Endothelial cell of umbilical vein (primary cell): ENCODE measurements at regions not wholly inside any gene's neighbourhood (a gene's known extent, or its start where the extent isn't known, plus 50 kb on each side); places are given as distances from the start of the nearest gene placed in this dataset.

ENCODE experiments used
- BruUV-seq: library from RNA; stranded (reverse); fragments of 400-500 nt; replicated peaks from 2 replicates; lab custom pipeline; 2021; lab: Mats Ljungman, UMichigan
- CTCF ChIA-PET: fragments of 300-600, 350-600 bp; sonication (Branson Sonifier 250); formaldehyde crosslinking; loops from one replicate; lab custom pipeline; 2021; ENCODE audit warnings: antibody characterized with exemption, inconsistent platforms; lab: Charles Lee
- POLR2A ChIA-PET: fragments of 300-600, 350-600 bp; sonication (Branson Sonifier 250); formaldehyde crosslinking; loops from one replicate; lab custom pipeline; 2021; ENCODE audit warnings: antibody characterized with exemption, inconsistent platforms; lab: Charles Lee
- DNase-seq: peaks from one replicate; pipeline ENCODE4 v3.0.0-alpha.2; 2011; ENCODE audit warnings: low read depth, low spot score
- FAIRE-seq: peaks from 2 replicates; lab custom pipeline; 2011; peaks lifted over from hg19 to GRCh38; lab: Jason Lieb, UNC
- H2AFZ ChIP-seq: 2 replicates; pipeline ENCODE4 v1.6.0; 2012; ENCODE audit warnings: low read depth, low read length, control low read depth, inconsistent platforms
- H3K27ac ChIP-seq: 2 replicates; pipeline ENCODE4 v1.5.1; 2011; ENCODE audit warnings: low read depth, mild to moderate bottlenecking, control low read depth, low read length, moderate library complexity; ENCODE audit not compliant: insufficient read depth
- H3K27me3 ChIP-seq, 2 experiments: 2 replicates each; pipeline versions ENCODE4 v1.6.0 to v1.6.1; 2011; ENCODE audit warnings: low read length in 2 of 2, mixed read lengths in 1 of 2; ENCODE audit not compliant: control insufficient read depth in 2 of 2, insufficient read depth in 2 of 2
- H3K36me3 ChIP-seq, 2 experiments: 2 replicates in 1 of 2; 3 replicates in 1 of 2; pipeline ENCODE4 v1.5.1; 2011; ENCODE audit warnings: low read length in 2 of 2, mild to moderate bottlenecking in 1 of 2, moderate library complexity in 1 of 2; ENCODE audit not compliant: control insufficient read depth in 2 of 2, insufficient read depth in 2 of 2; ENCODE audit errors: extremely low read depth in 1 of 2
- H3K4me1 ChIP-seq: 3 replicates; pipeline ENCODE4 v1.5.1; 2011; ENCODE audit warnings: mild to moderate bottlenecking, low read length; ENCODE audit not compliant: control insufficient read depth, insufficient read depth; ENCODE audit errors: extremely low read depth
- H3K4me2 ChIP-seq: 2 replicates; pipeline ENCODE4 v1.6.1; 2011; ENCODE audit warnings: low read length, control low read depth, mixed read lengths; ENCODE audit not compliant: insufficient read depth
- H3K4me3 ChIP-seq, 3 experiments: fragments of 200-600 bp in 1 of 3; sonication (generic), shearing (Covaris generic) in 1 of 3; replicated peaks in 1 of 3; 2 replicates each; pipeline ENCODE4 v1.5.1; 2011 to 2016; ENCODE audit warnings: control low read depth in 3 of 3, low read length in 3 of 3, mild to moderate bottlenecking in 2 of 3, inconsistent platforms in 1 of 3, low read depth in 1 of 3, moderate library complexity in 1 of 3; ENCODE audit not compliant: insufficient read depth in 1 of 3
- H3K79me2 ChIP-seq: 2 replicates; pipeline ENCODE4 v1.6.0; 2012; ENCODE audit warnings: low read length, inconsistent platforms; ENCODE audit not compliant: control insufficient read depth, insufficient read depth
- H3K9ac ChIP-seq: replicated peaks from 2 replicates; pipeline ENCODE3; 2011; ENCODE audit warnings: low read length, control low read depth; ENCODE audit not compliant: insufficient read depth; ENCODE audit errors: extremely low read depth
- H3K9me1 ChIP-seq: replicated peaks from 3 replicates; pipeline ENCODE4 v1.6.0; 2011; ENCODE audit warnings: mild to moderate bottlenecking, low read length; ENCODE audit not compliant: control insufficient read depth, insufficient read depth; ENCODE audit errors: extremely low read depth
- H3K9me3 ChIP-seq: replicated peaks from 2 replicates; pipeline ENCODE4 v1.5.1; 2012; ENCODE audit warnings: low read length, inconsistent platforms; ENCODE audit not compliant: control insufficient read depth, insufficient read depth
- H4K20me1 ChIP-seq: replicated peaks from 2 replicates; pipeline ENCODE3; 2011; ENCODE audit warnings: mild to moderate bottlenecking, low read length; ENCODE audit not compliant: control insufficient read depth, insufficient read depth; ENCODE audit errors: extremely low read depth
- EZH2 ChIP-seq: IDR thresholded peaks from 2 replicates; pipeline ENCODE4 v1.6.1; 2012; ENCODE audit warnings: borderline replicate concordance, low read depth, mild to moderate bottlenecking, moderate library complexity, low read length, inconsistent platforms; ENCODE audit not compliant: severe bottlenecking
- FOS ChIP-seq: IDR thresholded peaks from 2 replicates; pipeline ENCODE4 v1.6.1; 2011; ENCODE audit warnings: mild to moderate bottlenecking, low read length, moderate library complexity, borderline replicate concordance; ENCODE audit not compliant: insufficient read depth
- GATA2 ChIP-seq: IDR thresholded peaks from 2 replicates; pipeline ENCODE4 v1.7.0; 2011; ENCODE audit warnings: low read depth, mild to moderate bottlenecking, moderate library complexity, mixed read lengths, low read length; ENCODE audit not compliant: insufficient read length, insufficient read depth
- JUN ChIP-seq: IDR thresholded peaks from 2 replicates; pipeline ENCODE4 v1.6.1; 2011; ENCODE audit warnings: borderline replicate concordance, low read depth; ENCODE audit not compliant: insufficient read length, insufficient read depth
- MAX ChIP-seq: IDR thresholded peaks from 2 replicates; pipeline ENCODE4 v1.6.1; 2011; ENCODE audit not compliant: insufficient read depth, insufficient read length
- MYC ChIP-seq: IDR thresholded peaks from one replicate; pipeline ENCODE4 v1.6.1; 2011; ENCODE audit warnings: mild to moderate bottlenecking, low read depth, low read length
- POLR2A ChIP-seq: IDR thresholded peaks from 2 replicates; pipeline ENCODE4 v1.6.1; 2012; ENCODE audit warnings: low read depth, mild to moderate bottlenecking, control low read depth, low read length
- POLR2AphosphoS5 ChIP-seq: IDR thresholded peaks from 2 replicates; pipeline ENCODE4 v1.6.1; 2012; ENCODE audit warnings: low read depth, mild to moderate bottlenecking, control low read depth, low read length, moderate library complexity; ENCODE audit not compliant: insufficient read depth
- dilution Hi-C: fragments of 300-500 bp; cut with MboI; formaldehyde crosslinking; loops from one replicate; pipeline ENCODE4 v1.15.0; 2019; ENCODE audit warnings: low sequenced_read_pairs; ENCODE audit not compliant: extremely low pct_ligation_motif_present
- intact Hi-C: fragments of 100-400 bp; cut with micrococcal nuclease; formaldehyde crosslinking; loops from one replicate; pipeline ENCODE4 v1.10.0; 2022
- TF ChIP-seq, protein P1 (sequence below), 2 donors: IDR thresholded peaks; 1 replicate in 1 of 2; 2 replicates in 1 of 2; pipeline ENCODE4 v1.5.1; 2011; ENCODE audit warnings: low read length in 2 of 2, mild to moderate bottlenecking in 2 of 2, moderate library complexity in 2 of 2, control low read depth in 1 of 2, inconsistent platforms in 1 of 2, low read depth in 1 of 2; ENCODE audit not compliant: insufficient read depth in 1 of 2; ENCODE audit errors: extremely low read depth in 1 of 2

- no peaks in the 10 kb centered on the region for H3K4me1 ChIP-seq
- no peaks in the 10 kb centered on the region for H3K36me3 ChIP-seq
- ChIA-PET CTCF (no interaction called here), POLR2A (no interaction called here)
- FAIRE-seq (no peak), DNase-seq (no peak)
- no peaks in the 10 kb centered on the region for H4K20me1 ChIP-seq
- no peak overlapping the region for H2AFZ ChIP-seq
- dilution Hi-C loops (no loop called here), intact Hi-C loops (no loop called here)
- no peak overlapping the region for H3K9ac ChIP-seq
- no peaks in the 10 kb centered on the region for H3K27me3 ChIP-seq
- H3K4me2 ChIP-seq: no peak overlapping the region
- H3K79me2 ChIP-seq: no peaks in the 10 kb centered on the region
- H3K27ac ChIP-seq: no peak overlapping the region
- no peaks in the 10 kb centered on the region for H3K9me1 ChIP-seq
- TF ChIP-seq MAX: no peak
- no peak for TF ChIP-seq POLR2A
- no peak for TF ChIP-seq MYC
- no peak for TF ChIP-seq POLR2AphosphoS5
- no peak for TF ChIP-seq JUN
- TF ChIP-seq GATA2: no peak
- BruUV-seq: no TSS peak
- H3K4me3 ChIP-seq: no peak overlapping the region
- no peaks in the 10 kb centered on the region for H3K9me3 ChIP-seq
Measured at GRCh38 chr4:159649237-159649636, 546.4 kb downstream of the RAPGEF2 start.

- dilution Hi-C loops (no loop called here), intact Hi-C loops (no loop called here)
- Histone ChIP-seq H3K27me3 (no peaks in the 10 kb centered on the region), H3K9ac (no peak overlapping the region), H3K9me3 (no peaks in the 10 kb centered on the region), H3K9me1 (no peaks in the 10 kb centered on the region), H3K4me2 (no peak overlapping the region), H3K27ac (no peak overlapping the region), H2AFZ (no peak overlapping the region), H4K20me1 (no peaks in the 10 kb centered on the region), H3K4me1 (no peaks in the 10 kb centered on the region), H3K36me3 (no peaks in the 10 kb centered on the region), H3K79me2 (no peaks in the 10 kb centered on the region), H3K4me3 (no peak overlapping the region)
- no peak for TF ChIP-seq JUN
- TF ChIP-seq, protein P1, sequence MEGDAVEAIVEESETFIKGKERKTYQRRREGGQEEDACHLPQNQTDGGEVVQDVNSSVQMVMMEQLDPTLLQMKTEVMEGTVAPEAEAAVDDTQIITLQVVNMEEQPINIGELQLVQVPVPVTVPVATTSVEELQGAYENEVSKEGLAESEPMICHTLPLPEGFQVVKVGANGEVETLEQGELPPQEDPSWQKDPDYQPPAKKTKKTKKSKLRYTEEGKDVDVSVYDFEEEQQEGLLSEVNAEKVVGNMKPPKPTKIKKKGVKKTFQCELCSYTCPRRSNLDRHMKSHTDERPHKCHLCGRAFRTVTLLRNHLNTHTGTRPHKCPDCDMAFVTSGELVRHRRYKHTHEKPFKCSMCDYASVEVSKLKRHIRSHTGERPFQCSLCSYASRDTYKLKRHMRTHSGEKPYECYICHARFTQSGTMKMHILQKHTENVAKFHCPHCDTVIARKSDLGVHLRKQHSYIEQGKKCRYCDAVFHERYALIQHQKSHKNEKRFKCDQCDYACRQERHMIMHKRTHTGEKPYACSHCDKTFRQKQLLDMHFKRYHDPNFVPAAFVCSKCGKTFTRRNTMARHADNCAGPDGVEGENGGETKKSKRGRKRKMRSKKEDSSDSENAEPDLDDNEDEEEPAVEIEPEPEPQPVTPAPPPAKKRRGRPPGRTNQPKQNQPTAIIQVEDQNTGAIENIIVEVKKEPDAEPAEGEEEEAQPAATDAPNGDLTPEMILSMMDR (IDR thresholded peaks at IDR 0.05; ENCODE audit: extremely low read depth in 1 of 2, insufficient read depth in 1 of 2, low read depth in 1 of 2, low read length in 2 of 2): no peak
- TF ChIP-seq POLR2AphosphoS5: no peak
- no peak for TF ChIP-seq EZH2
- TF ChIP-seq FOS: no peak
- TF ChIP-seq GATA2: no peak
- TF ChIP-seq MYC: no peak
- TF ChIP-seq MAX: no peak
- TF ChIP-seq POLR2A: no peak
- FAIRE-seq (no peak), DNase-seq (no peak)
- ChIA-PET POLR2A (no interaction called here), CTCF (no interaction called here)
- BruUV-seq: no TSS peak
Measured at GRCh38 chr4:159652871-159653270, 550.0 kb downstream of the RAPGEF2 start.
